ENCODE measurements at regions not wholly inside any gene's neighbourhood (a gene's known extent, or its start where the extent isn't known, plus 50 kb on each side); places are given as distances from the start of the nearest gene placed in this dataset.
A peak's percentile ranks its signal among the peaks of the same experiment; 100 is the strongest.

- TF ChIP-seq CTCF (IDR thresholded peaks at IDR 0.05; ENCODE audit: insufficient read depth, low read depth, low read length, missing control alignments): no peak
- H3K4me3 ChIP-seq (ENCODE audit: low read length): no peak overlapping the region
- DNase-seq (ENCODE audit: low read depth): peak; percentile 78
These were observed 206.8 kb upstream of the FOXQ1 start for GRCh38 chr6:1104988-1105670.

DNA sequence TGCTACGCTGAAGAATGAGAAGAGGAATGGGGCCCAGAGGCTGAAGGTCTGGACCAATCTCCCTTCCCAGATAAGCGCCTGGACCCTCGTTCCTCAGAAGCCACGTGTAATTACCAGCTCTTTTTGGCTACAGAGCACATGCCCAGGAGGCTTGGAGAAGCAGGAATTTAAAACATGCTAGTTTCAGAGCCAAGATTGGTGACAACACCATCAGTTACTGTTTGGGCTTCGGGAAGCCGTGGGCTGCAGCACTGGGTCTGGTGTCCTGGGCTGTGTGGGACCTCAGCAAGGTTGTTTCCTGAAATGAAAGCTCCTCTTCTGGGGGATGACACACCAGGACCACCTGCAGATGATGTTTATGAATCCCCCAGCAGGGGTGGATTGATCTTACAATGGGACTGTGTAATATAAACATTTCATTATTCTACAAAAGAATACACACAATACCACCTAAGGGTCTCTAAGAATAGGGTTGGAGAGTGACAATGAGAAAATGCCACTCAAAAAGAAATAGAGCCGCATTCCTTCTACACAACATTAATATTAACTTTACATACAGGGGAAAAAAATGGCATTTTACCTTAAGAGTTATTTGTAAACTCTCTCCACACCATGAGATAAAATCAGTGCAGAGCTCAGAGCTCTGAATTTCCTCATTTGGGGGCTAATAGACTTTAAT is 207.8 kb upstream of the FOXQ1 start:
- TF ChIP-seq CTCF (IDR thresholded peaks at IDR 0.05; ENCODE audit: insufficient read depth, low read depth, low read length, missing control alignments): no peak
- no peak overlapping the region for H3K4me3 ChIP-seq (ENCODE audit: low read length)
- no peak for DNase-seq (ENCODE audit: low read depth)

- DNase-seq (ENCODE audit: low read depth): no peak
- no peak overlapping the region for H3K4me3 ChIP-seq (ENCODE audit: low read length)
These were observed 208.9 kb upstream of the FOXQ1 start for GRCh38 chr6:1103021-1103420.

GRCh38 chr6:1100269-1100668 is 211.6 kb upstream of the FOXQ1 start:
- no peak for TF ChIP-seq CTCF (IDR thresholded peaks at IDR 0.05; ENCODE audit: insufficient read depth, low read depth, low read length, missing control alignments)
- H3K4me3 ChIP-seq (ENCODE audit: low read length): no peak overlapping the region
- DNase-seq (ENCODE audit: low read depth): no peak

More at GRCh38 chr6:1103021-1103420, 208.9 kb upstream of the FOXQ1 start:
- TF ChIP-seq CTCF (IDR thresholded peaks at IDR 0.05; ENCODE audit: insufficient read depth, low read depth, low read length, missing control alignments): no peak

DNA sequence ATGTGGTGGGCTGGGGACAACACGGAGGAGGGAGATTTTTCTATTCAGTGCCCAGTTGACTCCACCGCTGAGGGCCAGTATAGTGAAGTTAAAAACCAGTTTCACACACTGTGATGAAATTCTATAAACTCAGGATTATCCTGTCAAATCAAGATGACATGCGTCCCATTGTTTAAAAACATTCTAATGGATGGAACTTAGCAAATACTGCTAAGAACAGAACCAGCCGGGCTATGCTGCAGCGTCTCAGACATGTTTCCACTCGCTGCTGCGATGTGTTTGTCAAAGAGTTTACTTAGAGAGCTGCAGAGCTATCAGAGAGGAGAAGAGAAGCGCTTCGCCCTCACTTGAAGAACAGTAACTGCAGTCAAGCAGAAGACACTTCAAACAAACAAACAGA is 212.6 kb upstream of the FOXQ1 start:
- peak; percentile 88 for DNase-seq (ENCODE audit: low read depth)
- peak; percentile 16 for TF ChIP-seq CTCF (IDR thresholded peaks at IDR 0.05; ENCODE audit: insufficient read depth, low read depth, low read length, missing control alignments)
- no peak overlapping the region for H3K4me3 ChIP-seq (ENCODE audit: low read length)

GRCh38 chr6:1096967-1097765 is 214.7 kb upstream of the FOXQ1 start:
- H3K4me3 ChIP-seq (ENCODE audit: low read length): no peak overlapping the region
- no peak for TF ChIP-seq CTCF (IDR thresholded peaks at IDR 0.05; ENCODE audit: insufficient read depth, low read depth, low read length, missing control alignments)
- DNase-seq (ENCODE audit: low read depth): no peak
